Activated CD4-positive, alpha-beta T cell treated with anti-CD3 and anti-CD28 coated beads, Interleukin-2, amount 10 ng/mL, durations not matched to agents 24 days and 14 days (primary cell): ENCODE measurements at regions not wholly inside any gene's neighbourhood (a gene's known extent, or its start where the extent isn't known, plus 50 kb on each side); places are given as distances from the start of the nearest gene placed in this dataset.
A peak's percentile ranks its signal among the peaks of the same experiment; 100 is the strongest.

ENCODE experiments used
- DNase-seq: peaks from one replicate; pipeline ENCODE4 v3.0.0; 2022
- H3K27ac Mint-ChIP-seq: one replicate; pipeline ENCODE4 v1.8.0; 2022; ENCODE audit warnings: mild to moderate bottlenecking, mixed read lengths
- H3K27me3 Mint-ChIP-seq: one replicate; pipeline ENCODE4 v1.8.0; 2022; ENCODE audit warnings: mixed read lengths
- H3K36me3 Mint-ChIP-seq: one replicate; pipeline ENCODE4 v1.8.0; 2022; ENCODE audit warnings: low read depth, mild to moderate bottlenecking, mixed read lengths
- H3K4me1 Mint-ChIP-seq: one replicate; pipeline ENCODE4 v1.8.0; 2021; ENCODE audit warnings: mixed read lengths
- H3K4me3 Mint-ChIP-seq: one replicate; pipeline ENCODE4 v1.8.0; 2022; ENCODE audit warnings: mild to moderate bottlenecking, moderate library complexity, mixed read lengths
- H3K9me3 Mint-ChIP-seq: one replicate; pipeline ENCODE4 v1.8.0; 2021; ENCODE audit warnings: mixed read lengths
- intact Hi-C: fragments of 100-400 bp; cut with micrococcal nuclease; formaldehyde crosslinking; loops from one replicate; pipeline ENCODE4 v1.15.1; 2023

GRCh38 chr1:60136395-60136794 lies 62.8 kb upstream of the C1orf87 start:
- intact Hi-C loops: no loop called here
- H3K36me3 Mint-ChIP-seq: no peaks in the 10 kb centered on the region
- no peak overlapping the region for H3K27ac Mint-ChIP-seq
- peaks cover 3% of the 10 kb centered on the region for H3K27me3 Mint-ChIP-seq
- peaks cover 4% of the 10 kb centered on the region for H3K4me1 Mint-ChIP-seq
- no peak for DNase-seq
- no peak overlapping the region for H3K4me3 Mint-ChIP-seq
- no peaks in the 10 kb centered on the region for H3K9me3 Mint-ChIP-seq

- Mint-ChIP-seq H3K36me3 (no peaks in the 10 kb centered on the region), H3K4me3 (no peak overlapping the region), H3K4me1 (peaks cover 4% of the 10 kb centered on the region), H3K27me3 (peaks cover 3% of the 10 kb centered on the region), H3K27ac (no peak overlapping the region), H3K9me3 (no peaks in the 10 kb centered on the region)
- intact Hi-C loops: no loop called here
- no peak for DNase-seq
Observed at GRCh38 chr1:60134716-60135115, 61.1 kb upstream of the C1orf87 start.

- Mint-ChIP-seq H3K27me3 (peaks cover 3% of the 10 kb centered on the region), H3K4me1 (peaks cover 4% of the 10 kb centered on the region), H3K4me3 (no peak overlapping the region), H3K36me3 (no peaks in the 10 kb centered on the region), H3K27ac (no peak overlapping the region), H3K9me3 (no peaks in the 10 kb centered on the region)
- no peak for DNase-seq
- intact Hi-C loops: no loop called here
Observed at GRCh38 chr1:60133848-60134247, 60.3 kb upstream of the C1orf87 start.

GRCh38 chr1:60133000-60133673 lies 59.6 kb upstream of the C1orf87 start:
- intact Hi-C loops: no loop called here
- no peak overlapping the region for H3K4me3 Mint-ChIP-seq
- H3K9me3 Mint-ChIP-seq: no peaks in the 10 kb centered on the region
- H3K4me1 Mint-ChIP-seq: peaks cover 4% of the 10 kb centered on the region
- no peak for DNase-seq
- no peaks in the 10 kb centered on the region for H3K36me3 Mint-ChIP-seq
- peaks cover 3% of the 10 kb centered on the region for H3K27me3 Mint-ChIP-seq
- no peak overlapping the region for H3K27ac Mint-ChIP-seq

- Mint-ChIP-seq H3K4me3 (no peak overlapping the region), H3K27ac (no peak overlapping the region), H3K4me1 (peaks cover 4% of the 10 kb centered on the region), H3K36me3 (no peaks in the 10 kb centered on the region), H3K9me3 (no peaks in the 10 kb centered on the region), H3K27me3 (peaks cover 3% of the 10 kb centered on the region)
- DNase-seq: no peak
- intact Hi-C loops: no loop called here
Observed at GRCh38 chr1:60132108-60132507, 58.5 kb upstream of the C1orf87 start.

- H3K4me1 Mint-ChIP-seq: peaks cover 4% of the 10 kb centered on the region
- intact Hi-C loops: no loop called here
- DNase-seq: peak; percentile 18
- H3K36me3 Mint-ChIP-seq: no peaks in the 10 kb centered on the region
- no peak overlapping the region for H3K4me3 Mint-ChIP-seq
- no peak overlapping the region for H3K27ac Mint-ChIP-seq
- H3K9me3 Mint-ChIP-seq: no peaks in the 10 kb centered on the region
- peaks cover 1% of the 10 kb centered on the region for H3K27me3 Mint-ChIP-seq
Observed at GRCh38 chr1:60130703-60131102, 57.1 kb upstream of the C1orf87 start.

- peak; percentile 18 for DNase-seq
- H3K9me3 Mint-ChIP-seq: no peaks in the 10 kb centered on the region
- intact Hi-C loops: no loop called here
- no peak overlapping the region for H3K27ac Mint-ChIP-seq
- no peak overlapping the region for H3K4me3 Mint-ChIP-seq
- H3K4me1 Mint-ChIP-seq: peaks cover 4% of the 10 kb centered on the region
- no peaks in the 10 kb centered on the region for H3K36me3 Mint-ChIP-seq
- H3K27me3 Mint-ChIP-seq: peaks cover 1% of the 10 kb centered on the region
Observed at GRCh38 chr1:60129911-60130310, 56.3 kb upstream of the C1orf87 start.

GRCh38 chr1:60126723-60127122 lies 53.2 kb upstream of the C1orf87 start:
- no peak overlapping the region for H3K4me3 Mint-ChIP-seq
- no peaks in the 10 kb centered on the region for H3K9me3 Mint-ChIP-seq
- no peaks in the 10 kb centered on the region for H3K36me3 Mint-ChIP-seq
- DNase-seq: no peak
- intact Hi-C loops: no loop called here
- H3K4me1 Mint-ChIP-seq: no peaks in the 10 kb centered on the region
- no peaks in the 10 kb centered on the region for H3K27me3 Mint-ChIP-seq
- H3K27ac Mint-ChIP-seq: no peak overlapping the region
